Activated CD4-positive, alpha-beta T cell treated with anti-CD3 and anti-CD28 coated beads, Interleukin-2, Interleukin-6, amounts not matched to agents 100 ng/mL and 50 ng/mL, durations not matched to agents 16 hours and 8 hours (primary cell): ENCODE measurements at regions not wholly inside any gene's neighbourhood (a gene's known extent, or its start where the extent isn't known, plus 50 kb on each side); places are given as distances from the start of the nearest gene placed in this dataset.
"Not testable (repeated sequence)": the region's sequence is repeated elsewhere in the genome, so short reads cannot be mapped to it uniquely, and the experiment has no call there.

ENCODE experiments used
- DNase-seq: peaks from one replicate; pipeline ENCODE4 v3.0.0-alpha.2; 2020

DNA sequence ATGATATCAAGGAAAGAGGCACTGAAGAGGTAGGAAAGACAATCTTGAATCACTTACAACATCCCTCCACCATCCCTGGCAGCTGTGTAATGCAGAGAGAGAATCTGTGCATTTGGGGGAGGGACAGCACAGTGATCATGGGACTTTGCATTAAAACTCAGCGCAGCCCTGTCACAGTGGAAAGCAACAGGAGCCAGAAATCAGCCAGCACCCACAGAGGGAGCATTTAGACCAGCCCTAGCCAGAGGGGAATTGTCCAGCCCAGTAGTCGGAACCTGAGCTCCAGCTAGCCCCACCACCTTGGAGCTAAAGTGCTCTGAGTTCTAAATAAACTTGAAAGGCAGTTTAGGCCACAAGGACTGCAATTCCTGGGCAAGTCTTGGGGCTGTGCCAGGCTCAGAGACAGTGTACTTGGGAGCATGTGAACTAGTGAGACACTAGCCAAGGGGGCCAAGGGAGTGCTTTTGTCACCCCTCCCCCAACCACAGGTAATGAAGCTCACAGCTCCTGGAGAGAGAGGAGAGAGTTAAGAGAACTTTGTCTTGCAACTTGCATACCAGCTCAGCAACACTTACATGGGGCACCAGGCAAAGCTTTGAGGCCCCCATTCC lies 83.9 kb upstream of the FAM241A start:
- no peak for DNase-seq

GRCh38 chr4:112063260-112063659 lies 82.0 kb upstream of the FAM241A start:
- DNase-seq: no peak

DNA sequence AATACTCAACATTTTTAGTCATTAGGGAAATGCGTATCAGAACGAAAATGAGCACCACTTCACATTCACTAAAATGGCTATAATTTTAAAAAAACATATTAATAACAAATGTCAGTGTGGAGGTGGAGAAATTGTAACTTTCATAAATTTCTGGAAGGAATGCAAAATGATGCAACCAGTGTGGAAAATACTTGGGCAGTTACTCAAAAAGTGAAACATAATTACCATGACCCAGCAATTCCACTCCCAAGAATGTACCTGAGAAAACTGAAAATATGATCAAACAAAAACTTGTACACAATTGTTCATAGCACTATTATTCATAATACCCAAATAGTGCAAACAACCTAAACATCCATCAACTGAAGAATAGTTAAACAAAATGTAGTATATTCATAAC lies 76.1 kb upstream of the FAM241A start:
- no peak for DNase-seq

GRCh38 chr4:112073181-112073580 lies 72.1 kb upstream of the FAM241A start:
- DNase-seq: no peak

DNA sequence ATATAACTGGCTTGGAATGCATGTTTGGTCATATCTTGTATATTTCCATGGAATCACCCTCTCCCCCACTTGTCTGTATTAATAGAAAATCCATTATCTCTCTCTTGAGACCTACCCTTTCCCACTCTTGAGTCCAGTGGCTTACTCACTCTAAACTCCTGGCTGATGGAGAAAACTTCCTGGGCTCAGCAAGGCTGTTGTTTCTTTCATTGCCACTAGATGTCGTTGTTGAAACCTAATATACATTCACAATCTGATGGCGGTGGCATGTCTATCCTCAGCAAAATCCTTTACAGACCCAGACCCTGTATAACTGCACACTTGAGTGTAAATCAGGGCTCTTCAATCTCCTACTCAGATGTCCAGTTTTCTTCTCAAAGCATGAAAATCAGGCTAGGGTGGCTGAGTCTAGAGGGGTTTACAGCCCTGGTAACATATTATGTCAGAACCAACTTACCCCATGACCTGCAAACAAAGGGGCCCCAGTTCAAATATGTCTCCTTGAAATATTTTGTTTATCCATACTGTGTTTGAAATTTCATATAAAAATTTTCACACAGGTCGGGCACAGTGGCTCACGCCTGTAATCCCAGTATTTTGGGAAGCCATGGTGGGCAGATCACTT lies 70.0 kb upstream of the FAM241A start:
- peak; percentile 65 for DNase-seq

DNA sequence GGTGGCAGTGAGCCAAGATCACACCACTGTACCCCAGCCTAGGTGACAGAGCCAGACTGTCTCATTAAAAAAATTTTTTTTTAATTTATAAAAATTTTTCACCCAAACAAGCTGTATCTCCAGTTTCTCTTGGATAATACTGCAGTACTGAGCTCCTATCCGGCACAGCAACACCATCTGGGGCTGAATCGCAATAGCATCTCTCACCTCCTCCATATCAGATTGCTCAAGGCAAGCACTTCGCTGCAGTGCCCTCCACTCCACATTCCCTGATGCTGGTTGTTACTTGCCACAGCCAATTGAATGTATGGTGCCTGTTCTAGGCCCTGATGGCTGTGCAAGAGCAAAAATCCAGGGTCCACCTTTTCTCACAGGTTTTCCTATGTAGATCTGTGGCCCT lies 69.3 kb upstream of the FAM241A start:
- no peak for DNase-seq

DNA sequence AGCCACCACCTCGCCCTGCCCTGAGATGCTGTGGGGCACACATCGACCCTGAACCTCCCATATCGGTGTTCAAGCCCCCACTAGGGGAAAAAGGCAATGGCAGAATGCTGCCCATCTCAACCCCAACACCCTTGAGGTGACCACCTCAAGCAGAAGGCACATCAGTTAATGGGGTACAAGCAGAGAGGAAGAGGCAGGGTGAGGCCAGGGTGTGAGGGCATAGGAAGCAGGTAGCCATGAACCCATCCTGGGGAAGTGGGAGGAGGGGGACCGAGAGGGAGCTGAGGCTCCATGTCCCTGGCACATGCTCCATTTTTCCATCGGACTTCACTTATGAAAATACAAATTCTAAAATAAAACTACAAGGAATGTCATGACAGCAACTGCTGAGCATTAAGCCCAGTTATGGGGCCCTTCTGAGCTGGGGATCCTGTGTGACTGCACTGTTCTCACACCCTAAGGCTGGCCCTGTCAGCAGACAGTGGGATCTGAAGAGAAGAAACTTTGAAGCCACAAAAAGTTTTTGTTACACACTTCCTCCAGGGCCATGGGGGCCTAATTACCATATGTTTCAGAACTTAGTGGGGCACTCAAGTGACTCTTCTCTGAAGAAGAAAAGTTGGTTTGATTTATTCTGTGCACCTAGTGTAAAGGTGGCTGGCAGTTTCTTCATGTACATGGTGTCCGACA lies 68.2 kb upstream of the FAM241A start:
- no peak for DNase-seq

DNA sequence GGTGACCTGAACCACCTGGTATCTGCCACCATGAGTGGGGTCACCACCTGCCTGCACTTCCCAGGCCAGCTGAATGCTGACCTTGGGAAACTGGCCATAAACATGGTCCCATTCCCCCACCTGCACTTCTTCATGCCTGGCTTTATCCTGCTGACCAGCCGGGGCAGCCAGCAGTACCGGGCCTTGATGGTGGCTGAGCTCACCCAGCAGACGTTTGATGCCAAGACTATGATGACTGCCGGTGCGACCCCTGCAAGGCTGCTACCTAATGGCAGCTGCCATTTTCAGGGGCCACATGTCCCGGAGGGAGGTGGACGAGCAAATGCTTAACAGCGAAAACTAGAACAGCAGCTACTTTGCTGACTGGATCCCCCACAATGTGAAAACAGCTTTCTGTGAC lies 67.5 kb upstream of the FAM241A start:
- no peak for DNase-seq

DNA sequence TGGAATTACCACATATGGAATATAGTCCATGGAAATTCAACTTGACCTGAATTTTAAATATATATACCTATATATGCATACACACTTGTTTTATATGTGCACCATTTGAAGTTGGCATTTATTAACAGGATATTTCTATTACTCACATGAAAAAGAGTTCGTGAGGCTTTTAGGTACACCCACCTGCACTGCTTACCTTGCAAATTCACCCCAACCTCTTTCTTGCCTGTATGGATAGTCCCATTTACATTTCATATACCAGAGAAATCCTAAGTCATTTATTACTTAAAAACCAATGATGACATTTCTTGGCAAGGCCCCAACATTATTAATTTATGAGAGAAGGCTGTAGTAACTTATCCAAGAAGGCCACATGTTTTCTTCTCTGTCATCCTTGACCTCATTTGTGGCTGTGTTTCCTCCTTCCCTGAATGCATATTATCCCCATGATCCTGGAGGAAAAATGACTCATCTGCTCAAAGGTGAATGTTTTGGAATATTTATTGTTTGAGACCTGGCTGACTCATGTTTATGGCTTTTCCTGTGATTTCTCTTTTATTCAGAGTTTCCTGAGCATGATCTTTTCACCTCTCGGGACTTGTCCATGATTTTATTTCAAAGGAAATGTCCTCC lies 62.2 kb upstream of the FAM241A start:
- no peak for DNase-seq

GRCh38 chr4:112083587-112084347 lies 61.5 kb upstream of the FAM241A start:
- no peak for DNase-seq

- DNase-seq: no peak
These were observed 59.9 kb upstream of the FAM241A start for GRCh38 chr4:112085156-112086035.

DNA sequence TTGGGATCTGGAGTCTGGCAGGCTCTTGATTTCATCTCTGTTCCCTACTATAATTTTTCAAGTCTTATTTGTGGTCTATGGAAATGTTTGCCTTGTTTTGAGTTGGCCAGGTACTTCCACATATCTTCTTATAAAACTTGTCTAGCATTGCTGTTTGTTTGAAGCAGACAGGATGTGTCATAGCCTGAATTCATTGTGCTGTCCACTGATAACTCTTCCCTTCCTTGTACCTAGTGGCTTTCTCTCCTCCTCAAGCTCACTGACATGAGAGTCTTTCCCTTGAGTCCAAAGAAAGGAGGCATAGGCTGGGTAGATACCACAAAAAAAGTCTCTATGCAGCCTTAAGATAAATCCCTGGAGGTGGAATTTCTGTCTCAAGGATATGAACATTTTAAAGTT lies 59.2 kb upstream of the FAM241A start:
- DNase-seq: no peak

- not testable (repeated sequence) for DNase-seq
These were observed 58.6 kb upstream of the FAM241A start for GRCh38 chr4:112086661-112087060.

DNA sequence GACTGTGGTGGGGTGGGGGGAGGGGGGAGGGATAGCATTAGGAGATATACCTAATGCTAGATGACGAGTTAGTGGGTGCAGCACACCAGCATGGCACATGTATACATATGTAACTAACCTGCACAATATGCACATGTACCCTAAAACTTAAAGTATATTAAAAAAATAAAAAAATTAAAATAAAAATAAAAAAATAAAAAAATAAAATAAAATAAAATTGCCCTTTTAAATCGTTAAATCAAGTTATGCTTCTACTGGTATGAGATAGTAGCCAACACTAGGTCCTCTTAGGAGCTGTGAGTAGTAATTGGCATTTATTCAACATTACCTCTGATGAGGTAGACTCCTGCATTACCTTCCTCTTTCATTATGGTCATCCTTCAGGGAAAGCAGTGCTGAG lies 52.9 kb upstream of the FAM241A start:
- DNase-seq: not testable (repeated sequence)

DNA sequence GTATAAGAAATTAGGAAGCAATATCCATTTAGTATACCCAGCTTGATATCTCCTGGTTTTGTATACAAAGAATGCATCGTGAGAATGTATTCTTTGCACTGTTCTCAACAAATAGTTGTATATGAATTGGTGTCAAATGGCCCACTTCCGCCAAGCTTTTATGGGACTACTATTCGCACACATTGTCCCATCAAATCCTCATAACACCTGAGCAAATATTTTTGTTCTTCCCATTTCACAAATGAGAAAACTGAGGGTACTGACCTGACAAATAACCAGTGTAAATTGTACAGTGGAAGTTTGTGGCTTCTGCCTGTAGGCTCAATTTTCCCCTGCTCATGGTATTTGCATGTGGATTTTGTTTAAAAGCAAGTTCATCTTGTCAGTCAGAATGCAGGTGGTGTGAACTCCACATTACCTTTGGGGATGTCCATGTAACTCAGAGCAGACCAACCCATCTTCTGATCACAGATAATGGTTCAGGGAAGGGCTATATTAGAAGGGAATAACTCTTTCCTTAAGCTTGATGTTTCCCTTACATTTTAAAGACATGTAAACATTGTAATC lies 51.5 kb upstream of the FAM241A start:
- DNase-seq: no peak

- no peak for DNase-seq
These were observed 50.9 kb upstream of the FAM241A start for GRCh38 chr4:112094330-112094729.
